HG02938 (cell line): ENCODE measurements at regions not wholly inside any gene's neighbourhood (a gene's known extent, or its start where the extent isn't known, plus 50 kb on each side); places are given as distances from the start of the nearest gene placed in this dataset.

Experiments
- ATAC-seq: cut with Tn5 transposase; IDR thresholded peaks from one replicate; pipeline ENCODE4 v1.9.1; 2021; ENCODE audit warnings: mild to moderate bottlenecking, moderate library complexity; ENCODE audit not compliant: unreplicated experiment

GRCh38 chr6:6836609-6837406 is 248.3 kb downstream of the LY86 start:
- no peak for ATAC-seq

DNA sequence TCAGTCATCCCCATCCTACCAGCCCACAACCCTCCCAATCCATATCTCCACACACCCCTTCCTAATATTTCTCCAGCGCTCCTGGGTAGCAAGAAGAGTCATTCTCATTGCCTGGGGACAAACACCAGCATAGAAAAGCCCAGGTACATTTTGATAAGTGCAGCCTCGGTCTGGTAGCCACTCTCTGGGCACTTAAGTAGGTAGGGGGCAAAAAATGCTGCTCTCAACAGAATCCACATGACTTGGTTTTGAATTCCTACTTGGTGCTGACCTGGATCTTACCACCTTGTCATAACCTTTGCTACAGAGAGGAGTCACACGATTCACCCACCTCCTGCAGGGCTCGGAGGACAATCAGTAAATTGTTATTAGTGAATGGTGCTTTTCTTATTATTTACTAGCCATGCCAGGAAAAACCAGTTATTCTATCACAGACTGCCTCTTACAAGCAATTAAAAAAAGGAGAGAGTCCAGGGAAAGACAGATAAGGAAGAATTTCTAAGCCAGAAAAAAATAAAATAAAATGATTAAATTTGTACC is 249.1 kb downstream of the LY86 start:
- no peak for ATAC-seq

GRCh38 chr6:6840831-6841291 is 252.3 kb downstream of the LY86 start:
- ATAC-seq = peak; percentile 85

DNA sequence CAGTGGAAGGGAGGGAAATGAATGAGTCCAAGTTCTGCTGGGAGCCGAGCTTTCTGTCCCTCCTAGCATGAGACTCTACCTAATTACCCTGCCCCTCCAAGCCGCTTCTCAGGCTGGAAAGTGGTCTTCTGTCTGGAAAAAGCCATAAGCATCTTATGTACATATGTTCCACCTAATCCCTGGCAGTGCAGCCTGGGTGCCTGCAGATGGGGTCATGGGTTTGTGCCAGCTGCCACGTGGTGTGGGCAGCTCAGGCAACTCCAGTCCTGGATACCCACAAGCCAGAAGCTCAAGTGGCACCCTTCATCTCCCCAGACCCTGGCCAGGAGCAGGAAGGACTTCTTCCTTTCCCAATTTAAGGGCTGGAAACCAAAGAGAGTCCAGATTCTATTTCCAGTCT is 253.1 kb downstream of the LY86 start:
- ATAC-seq = no peak

- no peak for ATAC-seq
Measured at GRCh38 chr6:6842291-6842690, 253.8 kb downstream of the LY86 start.

DNA sequence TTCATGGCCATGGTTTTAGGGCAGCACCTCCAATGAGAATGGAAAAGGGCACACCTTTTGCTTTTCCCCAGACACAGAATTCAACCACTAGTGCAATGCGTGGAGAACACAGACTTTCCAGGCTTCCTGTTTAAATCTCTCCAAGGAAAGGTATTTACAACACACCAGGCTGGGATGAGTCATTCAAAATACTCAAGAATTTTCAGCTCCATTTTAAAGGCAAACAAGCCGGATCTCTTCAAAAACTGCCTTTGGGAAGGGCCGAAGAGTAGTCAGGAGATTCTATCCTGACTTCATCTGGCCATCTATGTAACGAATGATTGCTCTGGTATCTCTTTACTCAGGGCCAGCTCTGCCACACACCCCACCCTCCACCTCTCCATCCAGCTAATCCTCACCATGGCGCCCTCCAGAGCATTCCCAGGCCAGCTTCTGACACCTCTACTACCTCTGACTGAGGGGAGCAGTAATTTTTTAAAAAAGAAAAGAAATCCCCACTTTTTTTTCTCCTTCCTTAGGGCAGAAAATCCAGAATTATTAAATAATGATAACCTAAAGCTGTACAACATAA is 254.6 kb downstream of the LY86 start:
- no peak for ATAC-seq

- no peak for ATAC-seq
Measured at GRCh38 chr6:6843777-6844176, 255.3 kb downstream of the LY86 start.

DNA sequence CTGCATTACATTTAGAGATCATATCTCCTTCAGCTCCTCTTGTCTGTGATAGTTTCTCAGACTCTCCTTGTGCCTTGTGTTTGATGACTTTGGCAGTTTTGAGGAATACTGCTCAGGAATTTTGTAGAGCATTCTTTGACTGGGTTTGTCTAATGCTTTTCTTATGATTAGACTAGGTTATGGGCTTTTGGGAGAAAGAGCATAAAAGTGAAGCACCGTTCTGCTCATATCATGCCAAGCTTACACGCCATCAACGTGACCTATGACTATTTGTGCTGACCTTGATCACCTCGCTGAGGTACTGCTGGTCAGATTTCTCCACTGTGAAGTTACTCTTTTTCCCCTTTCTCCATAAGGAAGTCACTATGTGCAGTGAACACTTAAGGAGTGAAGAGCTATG is 256.0 kb downstream of the LY86 start:
- no peak for ATAC-seq

GRCh38 chr6:6845603-6846002 is 257.1 kb downstream of the LY86 start:
- ATAC-seq = no peak

GRCh38 chr6:6847591-6847990 is 259.1 kb downstream of the LY86 start:
- no peak for ATAC-seq

GRCh38 chr6:6851059-6851948 is 256.5 kb upstream of the RREB1 start:
- no peak for ATAC-seq

DNA sequence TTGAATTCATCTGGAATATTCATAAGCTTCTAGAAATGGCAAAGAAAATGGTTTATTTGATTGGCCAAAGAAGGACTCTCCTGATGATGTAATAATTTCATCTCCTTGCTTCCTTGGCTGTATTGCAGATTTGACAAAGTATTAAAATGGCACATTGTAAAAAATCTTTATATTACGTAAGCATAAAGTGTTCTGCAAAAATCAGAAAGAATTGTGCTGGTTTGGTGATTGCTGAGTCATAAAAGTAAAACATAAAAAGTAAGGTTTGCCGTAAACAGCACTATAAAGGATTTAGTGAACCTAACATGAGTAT is 255.9 kb upstream of the RREB1 start:
- no peak for ATAC-seq

GRCh38 chr6:6856538-6857523 is 250.9 kb upstream of the RREB1 start:
- ATAC-seq = peak; percentile 71

DNA sequence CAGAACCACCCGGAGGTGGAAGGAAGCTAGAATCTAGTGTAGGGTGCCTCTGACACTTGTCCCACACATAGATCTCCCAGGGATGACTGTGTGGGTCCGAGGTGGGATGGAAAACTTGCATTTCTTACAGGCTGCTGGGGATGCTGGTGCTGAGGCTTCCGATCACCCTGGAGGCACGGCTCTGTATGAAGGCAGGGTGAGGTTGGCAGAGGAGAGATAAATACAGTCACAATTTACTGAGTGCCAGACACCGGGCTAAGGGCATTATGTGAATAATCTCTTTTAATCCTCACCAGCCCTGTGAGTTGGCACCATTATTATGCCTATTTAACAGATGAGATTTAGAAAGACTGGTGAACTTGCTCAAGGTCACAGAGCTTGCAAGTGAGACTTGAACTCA is 250.2 kb upstream of the RREB1 start:
- ATAC-seq = no peak

DNA sequence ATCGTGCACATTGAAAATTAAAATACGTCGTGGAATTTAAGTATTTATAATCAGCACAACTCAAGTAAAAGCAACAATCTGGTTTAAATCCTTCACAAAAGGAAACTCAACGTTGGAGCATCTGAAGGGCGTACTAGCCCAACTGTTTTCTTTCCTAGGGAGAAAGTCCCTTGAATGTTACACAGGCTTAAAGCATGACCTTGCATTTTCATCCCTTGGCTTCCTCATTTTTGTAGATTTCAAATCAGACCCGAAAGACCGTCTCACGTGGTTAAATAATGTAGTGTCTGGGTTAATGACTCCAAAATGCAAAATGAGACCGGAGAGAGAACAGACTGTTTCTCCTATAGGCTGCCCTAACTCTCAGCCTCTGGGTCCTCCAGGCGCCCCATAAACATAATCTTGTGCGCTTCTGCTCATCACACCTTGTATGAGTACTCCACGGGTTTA is 249.2 kb upstream of the RREB1 start:
- ATAC-seq = no peak

GRCh38 chr6:6859105-6859504 is 248.7 kb upstream of the RREB1 start:
- no peak for ATAC-seq

DNA sequence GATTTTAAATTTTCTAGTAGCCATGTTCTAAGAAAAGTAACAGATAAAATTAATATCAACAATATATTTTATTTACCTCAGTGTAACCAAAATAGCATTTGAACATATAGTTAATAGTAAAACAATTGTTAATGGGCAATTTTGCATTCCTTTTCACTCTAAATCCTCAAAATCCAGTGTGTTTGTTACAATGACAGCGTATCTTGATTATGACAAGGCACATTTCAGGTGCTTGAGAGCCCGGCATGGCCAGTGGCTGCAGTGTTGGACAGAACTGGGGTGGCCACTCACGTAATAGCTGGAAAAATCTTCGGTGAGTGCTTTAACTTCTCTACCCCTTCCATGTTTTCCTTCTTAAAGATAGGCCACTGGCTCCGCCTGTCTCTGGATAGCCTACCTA is 248.0 kb upstream of the RREB1 start:
- no peak for ATAC-seq

DNA sequence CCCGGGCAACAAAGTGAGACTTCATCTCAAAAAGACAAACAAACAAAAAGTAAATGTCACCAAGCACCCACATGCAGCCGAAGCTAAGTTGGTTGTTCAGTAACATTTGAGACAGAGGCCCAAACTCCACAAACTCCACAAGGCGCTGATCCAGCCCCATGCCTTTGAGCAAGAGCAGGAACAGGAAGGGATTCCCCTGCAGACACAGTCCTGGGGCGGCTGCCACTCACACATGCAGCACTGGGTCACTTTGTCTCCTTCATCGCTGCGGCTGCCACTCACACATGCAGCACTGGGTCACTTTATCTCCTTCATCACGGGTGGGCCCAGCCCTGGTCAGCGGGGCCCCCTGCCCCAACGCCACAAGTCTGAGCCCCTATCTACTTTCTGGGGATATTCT is 246.9 kb upstream of the RREB1 start:
- no peak for ATAC-seq

DNA sequence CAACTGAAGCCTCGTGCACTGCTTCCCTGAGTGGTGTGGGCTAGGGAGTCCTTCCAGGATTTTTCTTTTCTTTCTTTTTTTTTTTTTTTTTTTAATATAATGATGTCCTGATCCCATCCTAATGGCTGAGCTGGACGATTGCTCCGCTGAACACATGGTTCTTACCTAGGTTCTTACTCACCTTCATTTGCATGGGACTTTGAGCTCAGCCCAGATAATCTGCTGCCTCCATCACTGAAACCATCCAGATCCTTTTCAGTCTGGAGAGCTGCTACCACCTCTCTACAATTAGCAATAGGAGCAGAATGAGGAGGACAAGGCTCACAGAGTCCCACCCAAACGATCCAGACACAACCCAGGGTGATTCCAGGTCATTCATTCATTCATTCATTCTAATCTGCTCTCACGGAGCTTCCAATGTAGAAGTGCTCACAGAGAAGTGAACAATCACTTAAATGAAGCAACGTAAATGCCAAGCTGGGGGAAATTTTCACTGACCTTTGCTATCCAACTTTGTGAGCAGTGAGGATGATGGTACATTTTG is 246.3 kb upstream of the RREB1 start:
- no peak for ATAC-seq

- ATAC-seq = no peak
Measured at GRCh38 chr6:6861995-6862394, 245.8 kb upstream of the RREB1 start.
